Calu3 (cell line): ENCODE measurements at regions not wholly inside any gene's neighbourhood (a gene's known extent, or its start where the extent isn't known, plus 50 kb on each side); places are given as distances from the start of the nearest gene placed in this dataset.

Experiments used
- BruUV-seq: library from RNA; stranded (reverse); fragments of 400-500 nt; replicated peaks from 2 replicates; lab custom pipeline; 2021; lab: Mats Ljungman, UMichigan
- CTCF ChIA-PET: fragments of 300-600 bp; sonication (Branson Sonifier 250); formaldehyde crosslinking; loops from one replicate; lab custom pipeline; 2022; ENCODE audit warnings: antibody characterized with exemption; lab: Charles Lee
- DNase-seq: peaks from one replicate; pipeline ENCODE4 v3.0.0; 2022
- H3K27ac Mint-ChIP-seq: one replicate; pipeline ENCODE4 v1.8.0; 2022; ENCODE audit warnings: mixed read lengths; ENCODE audit not compliant: unreplicated experiment
- H3K27me3 Mint-ChIP-seq: one replicate; pipeline ENCODE4 v1.8.0; 2022; ENCODE audit warnings: mixed read lengths; ENCODE audit not compliant: unreplicated experiment
- H3K36me3 Mint-ChIP-seq: one replicate; pipeline ENCODE4 v1.8.0; 2022; ENCODE audit warnings: mild to moderate bottlenecking, moderate library complexity, mixed read lengths; ENCODE audit not compliant: insufficient read depth, unreplicated experiment
- H3K4me1 Mint-ChIP-seq: one replicate; pipeline ENCODE4 v1.8.0; 2022; ENCODE audit warnings: mild to moderate bottlenecking, low read depth, mixed read lengths; ENCODE audit not compliant: unreplicated experiment
- H3K4me3 Mint-ChIP-seq: one replicate; pipeline ENCODE4 v1.8.0; 2022; ENCODE audit warnings: mild to moderate bottlenecking, low read depth, moderate library complexity, mixed read lengths; ENCODE audit not compliant: unreplicated experiment
- H3K9me3 Mint-ChIP-seq: one replicate; pipeline ENCODE4 v1.8.0; 2022; ENCODE audit warnings: low read depth, mixed read lengths; ENCODE audit not compliant: unreplicated experiment
- intact Hi-C: fragments of 100-400 bp; cut with micrococcal nuclease; formaldehyde crosslinking; loops from one replicate; pipeline ENCODE4 v1.10.0; 2022; ENCODE audit not compliant: unreplicated experiment
- TF ChIP-seq, protein P1 (sequence below): fragments of 200-600 bp; IDR thresholded peaks from one replicate; pipeline ENCODE4 v1.8.0; 2022; ENCODE audit warnings: antibody characterized with exemption; ENCODE audit not compliant: unreplicated experiment

GRCh38 chr18:69152436-69152835, 248.3 kb upstream of the DOK6 start:
- no TSS peak for BruUV-seq
- no peak overlapping the region for H3K4me3 Mint-ChIP-seq
- no peaks in the 10 kb centered on the region for H3K4me1 Mint-ChIP-seq
- H3K27me3 Mint-ChIP-seq: no peaks in the 10 kb centered on the region
- intact Hi-C loops: no loop called here
- peaks cover 3% of the 10 kb centered on the region for H3K9me3 Mint-ChIP-seq
- H3K36me3 Mint-ChIP-seq: no peaks in the 10 kb centered on the region
- DNase-seq: no peak
- CTCF ChIA-PET: no interaction called here
- no peak overlapping the region for H3K27ac Mint-ChIP-seq
- TF ChIP-seq, protein P1, sequence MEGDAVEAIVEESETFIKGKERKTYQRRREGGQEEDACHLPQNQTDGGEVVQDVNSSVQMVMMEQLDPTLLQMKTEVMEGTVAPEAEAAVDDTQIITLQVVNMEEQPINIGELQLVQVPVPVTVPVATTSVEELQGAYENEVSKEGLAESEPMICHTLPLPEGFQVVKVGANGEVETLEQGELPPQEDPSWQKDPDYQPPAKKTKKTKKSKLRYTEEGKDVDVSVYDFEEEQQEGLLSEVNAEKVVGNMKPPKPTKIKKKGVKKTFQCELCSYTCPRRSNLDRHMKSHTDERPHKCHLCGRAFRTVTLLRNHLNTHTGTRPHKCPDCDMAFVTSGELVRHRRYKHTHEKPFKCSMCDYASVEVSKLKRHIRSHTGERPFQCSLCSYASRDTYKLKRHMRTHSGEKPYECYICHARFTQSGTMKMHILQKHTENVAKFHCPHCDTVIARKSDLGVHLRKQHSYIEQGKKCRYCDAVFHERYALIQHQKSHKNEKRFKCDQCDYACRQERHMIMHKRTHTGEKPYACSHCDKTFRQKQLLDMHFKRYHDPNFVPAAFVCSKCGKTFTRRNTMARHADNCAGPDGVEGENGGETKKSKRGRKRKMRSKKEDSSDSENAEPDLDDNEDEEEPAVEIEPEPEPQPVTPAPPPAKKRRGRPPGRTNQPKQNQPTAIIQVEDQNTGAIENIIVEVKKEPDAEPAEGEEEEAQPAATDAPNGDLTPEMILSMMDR: no peak

DNA sequence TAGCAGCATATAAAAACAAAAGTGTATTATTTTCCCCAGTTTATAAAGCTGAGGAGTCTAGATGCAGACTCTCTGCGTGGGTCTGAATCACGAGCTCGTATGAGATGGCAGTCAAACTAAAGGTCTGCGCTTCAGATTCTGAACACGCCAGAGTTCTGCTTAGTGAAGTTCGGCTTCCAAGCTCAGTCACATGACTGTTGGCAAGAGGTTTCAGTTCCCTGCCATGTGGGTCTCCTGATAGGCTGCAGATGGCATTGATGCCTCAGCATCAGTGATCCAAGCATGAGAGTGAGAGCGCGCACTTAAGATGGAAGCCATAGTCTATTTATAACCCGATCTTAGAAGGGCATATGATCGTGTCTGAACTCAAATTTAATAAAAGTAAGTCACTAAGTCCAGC, 242.8 kb upstream of the DOK6 start:
- H3K4me1 Mint-ChIP-seq: no peaks in the 10 kb centered on the region
- no peaks in the 10 kb centered on the region for H3K9me3 Mint-ChIP-seq
- TF ChIP-seq, protein P1: no peak
- no peaks in the 10 kb centered on the region for H3K36me3 Mint-ChIP-seq
- no peaks in the 10 kb centered on the region for H3K27me3 Mint-ChIP-seq
- CTCF ChIA-PET: no interaction called here
- intact Hi-C loops: no loop called here
- no peak overlapping the region for H3K4me3 Mint-ChIP-seq
- H3K27ac Mint-ChIP-seq: no peak overlapping the region
- no peak for DNase-seq
- BruUV-seq: no TSS peak

GRCh38 chr18:69158944-69159343, 241.7 kb upstream of the DOK6 start:
- Mint-ChIP-seq H3K36me3 (no peaks in the 10 kb centered on the region), H3K27me3 (no peaks in the 10 kb centered on the region), H3K27ac (no peak overlapping the region), H3K9me3 (no peaks in the 10 kb centered on the region), H3K4me1 (no peaks in the 10 kb centered on the region), H3K4me3 (no peak overlapping the region)
- no peak for DNase-seq
- TF ChIP-seq, protein P1: no peak
- intact Hi-C loops: no loop called here
- no TSS peak for BruUV-seq
- CTCF ChIA-PET: no interaction called here

DNA sequence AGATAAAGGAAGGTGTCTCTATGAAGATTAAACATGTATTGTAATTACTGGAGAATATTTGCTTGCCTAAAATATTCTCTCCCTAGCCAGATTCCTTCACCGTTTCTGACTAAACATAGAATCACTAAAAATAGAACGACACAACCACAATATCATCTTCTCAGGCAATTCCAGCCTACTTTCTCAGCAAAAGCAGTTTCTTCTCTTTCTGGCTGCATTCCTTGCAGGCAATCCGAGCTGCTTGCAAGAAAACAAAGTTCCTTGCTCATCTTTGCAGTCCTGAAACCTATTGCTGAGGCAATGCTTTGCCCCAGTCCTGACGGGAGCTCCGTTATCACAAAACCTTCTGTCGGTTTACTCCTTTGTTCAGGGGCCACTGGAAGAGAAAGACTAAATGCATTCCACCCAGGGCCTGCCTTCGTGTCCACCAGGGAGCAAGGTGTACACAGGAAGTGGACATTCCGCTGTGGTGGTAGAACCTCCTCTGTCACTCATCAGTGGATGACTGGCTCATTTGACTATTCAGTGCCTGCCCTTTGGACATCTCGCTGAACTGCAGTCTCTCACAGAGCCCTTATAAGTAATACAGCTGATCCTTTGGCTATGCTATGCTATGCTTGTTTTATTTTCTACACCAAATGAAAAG, 239.2 kb upstream of the DOK6 start:
- Mint-ChIP-seq H3K4me3 (no peak overlapping the region), H3K4me1 (no peaks in the 10 kb centered on the region), H3K27ac (no peak overlapping the region), H3K27me3 (no peaks in the 10 kb centered on the region), H3K36me3 (no peaks in the 10 kb centered on the region), H3K9me3 (no peaks in the 10 kb centered on the region)
- CTCF ChIA-PET: no interaction called here
- peak; percentile 8 for DNase-seq
- TF ChIP-seq, protein P1: no peak
- intact Hi-C loops: no loop called here
- no TSS peak for BruUV-seq
